NCI-H2227 (cell line): ENCODE measurements at regions not wholly inside any gene's neighbourhood (a gene's known extent, or its start where the extent isn't known, plus 50 kb on each side); places are given as distances from the start of the nearest gene placed in this dataset.

Experiments
- DNase-seq: peaks from one replicate; lab custom pipeline; 2025; ENCODE audit not compliant: unreplicated experiment; lab: John Stamatoyannopoulos, UW

- no peak for DNase-seq
These were observed 581.6 kb downstream of the TCERG1L start for GRCh38 chr10:130729876-130730275.

DNA sequence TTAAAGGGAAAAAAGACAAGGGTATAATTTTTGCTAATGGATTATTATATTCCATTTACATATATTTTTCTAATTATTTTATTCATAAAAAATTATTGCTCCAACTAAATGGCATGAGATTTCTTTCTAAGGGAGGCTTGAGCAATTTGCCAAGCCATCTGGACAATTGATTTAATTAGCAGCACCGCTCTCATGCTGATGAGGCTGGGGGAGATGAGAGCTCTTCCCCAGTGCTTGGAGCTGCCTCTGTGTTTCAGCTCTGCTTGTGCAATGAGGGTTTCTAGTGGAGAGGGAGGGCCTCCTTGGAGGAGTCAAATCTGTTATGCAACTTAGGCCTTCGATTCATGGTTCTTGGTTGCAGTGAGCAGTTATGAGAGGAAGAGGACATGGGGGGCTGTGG lies 574.3 kb downstream of the TCERG1L start:
- no peak for DNase-seq

GRCh38 chr10:130737621-130738020 lies 573.9 kb downstream of the TCERG1L start:
- DNase-seq, result no peak

- DNase-seq, result no peak
These were observed 572.3 kb downstream of the TCERG1L start for GRCh38 chr10:130739016-130739756.

DNA sequence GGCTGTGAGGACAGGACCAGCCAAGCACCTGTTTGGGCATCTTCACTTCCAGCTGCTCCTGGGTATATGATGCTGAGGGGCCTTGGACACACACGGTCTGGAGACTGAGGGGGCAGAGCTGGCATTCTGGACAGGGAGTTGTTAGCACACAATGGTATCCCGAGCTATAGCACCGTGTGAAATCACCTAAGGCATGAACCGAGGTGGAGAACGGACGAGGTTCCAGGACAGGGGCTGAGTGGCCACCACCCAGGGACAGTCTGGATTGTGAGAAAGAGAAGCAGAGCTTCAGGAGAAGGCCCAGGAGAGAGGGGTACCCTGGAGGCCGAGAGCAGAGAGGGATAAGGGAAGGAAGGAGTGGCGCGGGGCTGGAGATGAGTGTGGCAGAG lies 571.8 kb downstream of the TCERG1L start:
- DNase-seq, result no peak

GRCh38 chr10:130740166-130740565 lies 571.4 kb downstream of the TCERG1L start:
- DNase-seq, result no peak

GRCh38 chr10:130740915-130741750 lies 570.4 kb downstream of the TCERG1L start:
- DNase-seq, result no peak

DNA sequence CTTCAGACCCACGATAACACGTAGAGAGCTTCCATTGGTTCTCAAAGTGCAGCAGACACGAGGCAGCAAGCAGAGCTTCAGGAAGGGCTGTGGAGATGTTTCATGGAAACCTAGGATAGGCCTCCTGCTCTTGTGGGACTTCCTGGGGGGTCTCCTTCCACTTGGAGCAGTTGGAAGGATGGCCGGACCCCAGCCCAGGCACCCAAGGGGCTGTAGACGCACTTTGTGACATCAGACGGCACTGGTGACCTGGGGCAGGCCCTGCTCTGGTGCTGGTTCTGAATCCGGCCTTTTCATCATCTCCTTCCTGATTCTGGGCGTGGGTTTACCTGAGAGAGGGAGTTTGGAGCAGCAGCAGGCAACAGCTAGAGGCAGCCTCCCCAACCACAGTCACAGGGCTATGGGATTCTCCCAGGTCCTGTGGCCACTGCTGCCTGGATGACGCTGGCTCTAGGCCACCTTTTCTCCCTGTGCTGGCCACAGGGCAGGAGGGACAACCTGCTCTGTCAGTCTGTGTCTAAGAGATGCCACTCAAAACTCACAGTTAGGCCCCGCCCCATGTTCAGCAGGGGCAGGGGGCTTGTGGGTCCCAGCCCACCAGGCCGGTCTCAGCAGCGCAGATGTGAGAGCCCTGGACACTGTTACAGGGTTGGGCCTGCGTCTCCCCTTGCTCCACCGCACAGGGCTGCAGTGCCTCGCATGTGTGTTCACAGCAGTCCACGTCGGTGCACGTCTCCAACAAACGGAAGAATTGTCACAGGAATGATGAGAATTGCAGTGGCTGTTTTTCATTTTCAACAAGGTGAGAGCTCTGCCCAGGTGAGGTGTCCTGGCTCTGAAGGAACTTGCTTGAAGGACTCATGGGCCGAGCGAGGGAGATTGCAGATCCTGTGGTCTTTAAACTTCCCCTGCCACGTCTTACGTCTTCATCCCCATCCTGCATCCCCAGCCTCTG lies 569.3 kb downstream of the TCERG1L start:
- DNase-seq, result no peak

- no peak for DNase-seq
These were observed 568.4 kb downstream of the TCERG1L start for GRCh38 chr10:130742941-130743675.

- DNase-seq, result no peak
These were observed 567.7 kb downstream of the TCERG1L start for GRCh38 chr10:130743751-130744271.

DNA sequence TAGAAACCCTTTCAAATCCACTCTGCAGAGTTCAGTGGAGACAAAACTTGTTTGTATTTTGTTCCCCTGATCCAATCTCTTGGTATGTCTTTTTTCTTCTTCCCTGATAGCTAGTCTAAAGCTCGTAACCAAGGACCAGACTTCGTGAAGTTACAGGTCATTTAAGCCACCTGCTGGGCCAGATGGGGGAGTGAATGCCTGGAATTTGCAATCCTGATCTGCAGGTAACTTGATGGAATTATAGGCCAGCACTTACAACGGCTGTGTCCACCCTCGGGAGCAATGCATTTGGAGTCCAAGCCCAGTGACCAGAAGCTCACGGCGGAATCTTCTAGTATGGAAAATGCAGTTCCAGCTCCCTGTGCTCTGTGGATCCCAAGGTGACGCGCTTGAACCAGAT lies 566.9 kb downstream of the TCERG1L start:
- DNase-seq, result no peak

GRCh38 chr10:130745251-130745650 lies 566.3 kb downstream of the TCERG1L start:
- no peak for DNase-seq

DNA sequence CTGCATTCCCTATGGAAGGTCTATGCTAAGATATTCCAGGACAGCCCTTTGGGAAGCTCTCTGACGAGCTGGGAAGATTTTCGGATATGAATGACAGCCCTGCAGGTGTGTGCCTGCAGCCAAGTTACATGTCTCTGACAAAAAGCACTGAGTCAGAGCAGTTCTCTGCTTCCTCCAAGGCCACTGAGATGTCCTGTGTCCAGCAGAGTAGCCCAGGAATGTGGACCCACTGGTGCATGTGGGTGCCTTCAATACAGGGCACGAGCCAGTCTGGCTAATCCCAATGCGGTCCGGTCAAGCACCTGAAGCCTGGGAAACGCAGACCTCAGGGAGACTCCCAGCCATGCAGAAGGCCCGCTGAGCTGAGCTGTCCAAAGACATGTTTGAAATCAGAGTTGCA lies 565.7 kb downstream of the TCERG1L start:
- DNase-seq, result no peak

DNA sequence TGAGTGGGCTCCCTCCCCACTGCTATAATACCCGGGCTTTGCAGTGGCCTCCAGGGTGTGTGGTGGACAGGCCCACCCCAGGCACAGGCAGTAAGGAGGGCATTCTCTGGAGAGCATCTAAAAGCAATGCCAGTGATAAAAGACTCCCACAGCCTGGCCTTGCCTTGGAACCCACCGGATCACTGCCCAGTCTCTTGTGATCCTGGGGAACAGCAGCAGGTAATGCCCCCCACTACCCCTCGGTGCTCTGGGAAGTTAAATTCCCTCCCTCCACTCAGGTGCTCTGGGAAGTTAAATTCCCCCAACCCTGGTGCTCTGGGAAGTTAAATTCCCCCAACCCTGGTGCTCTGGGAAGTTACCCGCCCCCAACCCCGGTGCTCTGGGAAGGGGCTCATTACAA lies 565.2 kb downstream of the TCERG1L start:
- DNase-seq, result no peak

DNA sequence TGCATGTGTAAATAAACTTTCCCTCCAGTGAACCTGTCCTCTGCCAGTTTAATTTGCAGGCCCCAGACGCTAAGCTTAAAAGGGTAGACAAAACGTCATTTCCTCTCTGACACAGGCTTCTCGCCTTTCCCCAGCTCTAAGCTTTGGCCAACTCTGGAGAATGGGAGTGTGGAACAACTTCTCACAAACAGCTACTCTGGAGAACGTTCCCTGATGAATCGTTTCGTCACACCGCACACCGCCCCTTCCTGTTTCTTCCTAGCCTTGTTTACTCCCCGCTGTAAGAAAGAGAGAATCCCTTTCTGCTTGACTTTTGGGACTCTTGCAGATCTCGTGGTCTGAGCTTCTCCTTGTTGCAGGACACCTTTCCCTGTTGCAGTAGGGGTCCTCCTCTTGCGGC lies 564.2 kb downstream of the TCERG1L start:
- DNase-seq, result no peak

DNA sequence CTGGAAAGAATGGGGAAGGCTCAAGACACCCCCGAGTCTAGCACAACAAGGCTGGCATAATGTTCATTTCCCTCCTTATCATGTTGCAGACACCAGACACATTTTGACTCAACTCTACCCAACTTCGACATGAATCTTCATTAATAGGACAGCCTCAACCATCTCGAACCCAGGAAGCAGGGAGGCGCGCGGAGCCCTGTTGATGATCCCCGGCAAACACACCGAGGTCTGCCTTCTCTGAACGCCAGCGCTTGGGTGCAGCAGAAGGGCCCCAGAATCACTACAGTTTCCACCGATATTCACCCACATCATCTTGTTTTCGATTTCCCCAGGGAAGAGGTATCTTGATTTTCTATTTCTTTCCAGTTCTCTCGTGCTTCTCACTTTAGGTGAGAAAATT lies 563.6 kb downstream of the TCERG1L start:
- no peak for DNase-seq

GRCh38 chr10:130748409-130749057 lies 563.0 kb downstream of the TCERG1L start:
- DNase-seq, result no peak

DNA sequence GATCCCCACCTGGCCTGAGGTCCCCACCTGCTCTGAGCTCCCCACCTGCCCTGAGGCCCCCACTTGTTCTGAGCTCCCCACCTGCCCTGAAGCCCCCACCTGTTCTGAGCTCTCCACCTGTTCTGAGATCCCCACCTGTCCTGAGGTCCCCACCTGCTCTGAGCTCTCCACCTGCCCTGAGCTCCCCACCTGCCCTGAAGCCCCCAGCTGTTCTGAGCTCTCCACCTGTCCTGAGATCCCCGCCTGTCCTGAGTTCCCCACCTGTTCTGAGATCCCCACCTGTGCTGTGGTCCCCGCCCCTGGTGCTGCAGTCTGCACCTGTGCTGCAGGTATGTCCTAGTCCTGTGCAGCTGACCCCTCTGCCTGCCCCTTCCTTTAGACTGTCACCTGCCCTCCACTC lies 561.6 kb downstream of the TCERG1L start:
- no peak for DNase-seq

- no peak for DNase-seq
These were observed 561.1 kb downstream of the TCERG1L start for GRCh38 chr10:130750441-130750840.
